KBM-7 (cell line): ENCODE measurements at regions not wholly inside any gene's neighbourhood (a gene's known extent, or its start where the extent isn't known, plus 50 kb on each side); places are given as distances from the start of the nearest gene placed in this dataset.
"Not testable (repeated sequence)": the region's sequence is repeated elsewhere in the genome, so short reads cannot be mapped to it uniquely, and the experiment has no call there.

ENCODE experiments used
- DNase-seq: peaks from one replicate; pipeline ENCODE4 v3.0.0-alpha.2; 2015
- in situ Hi-C: fragments of 300-500 bp; cut with MboI; formaldehyde crosslinking; loops from 2 replicates; pipeline ENCODE4 v1.14.3; 2020; ENCODE audit warnings: low sequenced_read_pairs, low pct_unique_long_range_greater_than_20kb, mixed read lengths

GRCh38 chr18:59056706-59057492 lies 82.8 kb upstream of the SEC11C start:
- peak; percentile 2 for DNase-seq
- in situ Hi-C loops = no loop called here

GRCh38 chr18:59057493-59057795 lies 82.2 kb upstream of the SEC11C start:
- DNase-seq = no peak

GRCh38 chr18:59057969-59058368 lies 81.7 kb upstream of the SEC11C start:
- in situ Hi-C loops = no loop called here
- no peak for DNase-seq

More at GRCh38 chr18:59057493-59057795, 82.2 kb upstream of the SEC11C start:
- in situ Hi-C loops = no loop called here

GRCh38 chr18:59059140-59059539 lies 80.5 kb upstream of the SEC11C start:
- in situ Hi-C loops = no loop called here
- DNase-seq = no peak

GRCh38 chr18:59060551-59060950 lies 79.1 kb upstream of the SEC11C start:
- in situ Hi-C loops = loop anchor here (10.0 kb wide), 1 partner anchor 276 kb away; no protein-coding TSS in a partner anchor
- DNase-seq = no peak

GRCh38 chr18:59061914-59062642 lies 77.6 kb upstream of the SEC11C start:
- no peak for DNase-seq
- in situ Hi-C loops = loop anchor here (10.0 kb wide), 1 partner anchor 277 kb away; no protein-coding TSS in a partner anchor

- no peak for DNase-seq
- in situ Hi-C loops = loop anchor here (10.0 kb wide), 1 partner anchor 278 kb away; no protein-coding TSS in a partner anchor
These were observed 77.1 kb upstream of the SEC11C start for GRCh38 chr18:59062643-59063006.

- in situ Hi-C loops = loop anchor here (10.0 kb wide), 1 partner anchor 279 kb away; no protein-coding TSS in a partner anchor
- DNase-seq = no peak
These were observed 76.3 kb upstream of the SEC11C start for GRCh38 chr18:59063300-59063906.

GRCh38 chr18:59063912-59064311 lies 75.8 kb upstream of the SEC11C start:
- no peak for DNase-seq
- in situ Hi-C loops = loop anchor here (10.0 kb wide), 1 partner anchor 279 kb away; no protein-coding TSS in a partner anchor

GRCh38 chr18:59065684-59066083 lies 74.0 kb upstream of the SEC11C start:
- in situ Hi-C loops = loop anchor here (10.0 kb wide), 1 partner anchor 281 kb away; no protein-coding TSS in a partner anchor
- no peak for DNase-seq

GRCh38 chr18:59067873-59068272 lies 71.8 kb upstream of the SEC11C start:
- in situ Hi-C loops = loop anchor here (10.0 kb wide), 1 partner anchor 283 kb away; no protein-coding TSS in a partner anchor
- peak; percentile 7 for DNase-seq

GRCh38 chr18:59068276-59069071 lies 71.2 kb upstream of the SEC11C start:
- DNase-seq = no peak
- in situ Hi-C loops = loop anchor here (10.0 kb wide), 1 partner anchor 284 kb away; no protein-coding TSS in a partner anchor

GRCh38 chr18:59070181-59070912 lies 69.3 kb upstream of the SEC11C start:
- peak; percentile 68 for DNase-seq
- in situ Hi-C loops = no loop called here

- in situ Hi-C loops = no loop called here
- no peak for DNase-seq
These were observed 66.8 kb upstream of the SEC11C start for GRCh38 chr18:59072727-59073421.

GRCh38 chr18:59075923-59076322 lies 63.8 kb upstream of the SEC11C start:
- in situ Hi-C loops = no loop called here
- no peak for DNase-seq

- no peak for DNase-seq
- in situ Hi-C loops = no loop called here
These were observed 60.4 kb upstream of the SEC11C start for GRCh38 chr18:59079264-59079663.

- in situ Hi-C loops, DNase-seq: not testable (repeated sequence)
These were observed 59.8 kb upstream of the SEC11C start for GRCh38 chr18:59079687-59080501.
